Testis (tissue), 2 donors: ENCODE measurements at regions not wholly inside any gene's neighbourhood (a gene's known extent, or its start where the extent isn't known, plus 50 kb on each side); places are given as distances from the start of the nearest gene placed in this dataset.

ENCODE experiments used
- DNase-seq: peaks from one replicate; pipeline ENCODE4 v3.0.0-alpha.2; 2019
- H3K27ac ChIP-seq, 2 donors: fragments of 200-600 bp; sonication (generic); one replicate each; pipeline ENCODE4 v1.5.1; 2019
- H3K27me3 ChIP-seq: fragments of 200-600 bp; sonication (generic); one replicate; pipeline ENCODE4 v1.5.1; 2019
- H3K36me3 ChIP-seq: fragments of 200-600 bp; sonication (generic); one replicate; pipeline ENCODE4 v1.5.1; 2017; ENCODE audit warnings: low read depth; ENCODE audit errors: missing control alignments
- H3K4me1 ChIP-seq: fragments of 200-600 bp; sonication (generic); one replicate; pipeline ENCODE4 v1.5.1; 2019
- H3K4me3 ChIP-seq, 2 donors: fragments of 200-600 bp; sonication (generic); one replicate each; pipeline ENCODE4 v1.5.1; 2017 to 2019
- H3K9me3 ChIP-seq: fragments of 200-600 bp; sonication (generic); one replicate; pipeline ENCODE4 v1.5.1; 2017
- POLR2A ChIP-seq: fragments of 450-650 bp; IDR thresholded peaks from one replicate; pipeline ENCODE4 v1.6.1; 2017; ENCODE audit warnings: antibody characterized with exemption, mild to moderate bottlenecking, moderate library complexity
- WGBS, 2 donors: methylation state at CpG; one replicate each; pipeline ENCODE4 v1.1.5; 2018; 5-methylcytosine and 5-hydroxymethylcytosine counted together
- intact Hi-C: fragments of 100-400 bp; cut with DNase I; formaldehyde crosslinking; loops from one replicate; pipeline ENCODE4 v1.15.1; 2023; ENCODE audit warnings: low total_unique reads
- TF ChIP-seq, protein P1 (sequence below), 3 experiments: fragments of 450-650 bp in 2 of 3; fragments of 200-600 bp in 1 of 3; sonication (generic) in 1 of 3; IDR thresholded peaks; one replicate each; pipeline ENCODE4 v1.5.1; 2016 to 2019; ENCODE audit warnings: antibody characterized with exemption in 3 of 3, mild to moderate bottlenecking in 2 of 3, moderate library complexity in 1 of 3

DNA sequence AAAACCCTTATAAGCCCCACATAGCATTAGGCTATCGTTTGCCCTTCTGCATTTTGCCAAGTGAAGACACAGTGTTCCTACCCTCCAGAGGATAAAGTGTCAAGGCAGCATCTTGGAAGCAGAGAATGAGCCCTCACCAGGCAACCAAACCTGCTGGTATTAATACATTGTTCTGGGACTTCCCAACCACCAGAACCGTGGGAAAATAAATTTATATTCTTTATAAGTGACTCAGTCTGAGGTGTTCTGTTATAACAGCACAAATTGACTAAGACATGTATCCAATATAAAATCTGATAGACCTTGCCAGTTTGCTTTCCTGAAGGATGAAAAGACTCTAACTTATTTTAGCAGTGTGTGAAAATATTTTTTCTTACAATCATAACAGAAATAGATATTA lies 792.5 kb upstream of the LRRC4C start:
- Histone ChIP-seq H3K27me3 (no peaks in the 10 kb centered on the region), H3K9me3 (no peaks in the 10 kb centered on the region), H3K4me1 (no peaks in the 10 kb centered on the region), H3K36me3 (no peaks in the 10 kb centered on the region), H3K4me3 (no peak overlapping the region), H3K27ac (no peak overlapping the region)
- DNase-seq: no peak
- TF ChIP-seq, protein P1, sequence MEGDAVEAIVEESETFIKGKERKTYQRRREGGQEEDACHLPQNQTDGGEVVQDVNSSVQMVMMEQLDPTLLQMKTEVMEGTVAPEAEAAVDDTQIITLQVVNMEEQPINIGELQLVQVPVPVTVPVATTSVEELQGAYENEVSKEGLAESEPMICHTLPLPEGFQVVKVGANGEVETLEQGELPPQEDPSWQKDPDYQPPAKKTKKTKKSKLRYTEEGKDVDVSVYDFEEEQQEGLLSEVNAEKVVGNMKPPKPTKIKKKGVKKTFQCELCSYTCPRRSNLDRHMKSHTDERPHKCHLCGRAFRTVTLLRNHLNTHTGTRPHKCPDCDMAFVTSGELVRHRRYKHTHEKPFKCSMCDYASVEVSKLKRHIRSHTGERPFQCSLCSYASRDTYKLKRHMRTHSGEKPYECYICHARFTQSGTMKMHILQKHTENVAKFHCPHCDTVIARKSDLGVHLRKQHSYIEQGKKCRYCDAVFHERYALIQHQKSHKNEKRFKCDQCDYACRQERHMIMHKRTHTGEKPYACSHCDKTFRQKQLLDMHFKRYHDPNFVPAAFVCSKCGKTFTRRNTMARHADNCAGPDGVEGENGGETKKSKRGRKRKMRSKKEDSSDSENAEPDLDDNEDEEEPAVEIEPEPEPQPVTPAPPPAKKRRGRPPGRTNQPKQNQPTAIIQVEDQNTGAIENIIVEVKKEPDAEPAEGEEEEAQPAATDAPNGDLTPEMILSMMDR (IDR thresholded peaks at IDR 0.05): no peak
- no peak for TF ChIP-seq POLR2A
- 78 to 80% methylated on average over 2 of the region's 2 CpGs for WGBS, 2 donors
- intact Hi-C loops: no loop called here

DNA sequence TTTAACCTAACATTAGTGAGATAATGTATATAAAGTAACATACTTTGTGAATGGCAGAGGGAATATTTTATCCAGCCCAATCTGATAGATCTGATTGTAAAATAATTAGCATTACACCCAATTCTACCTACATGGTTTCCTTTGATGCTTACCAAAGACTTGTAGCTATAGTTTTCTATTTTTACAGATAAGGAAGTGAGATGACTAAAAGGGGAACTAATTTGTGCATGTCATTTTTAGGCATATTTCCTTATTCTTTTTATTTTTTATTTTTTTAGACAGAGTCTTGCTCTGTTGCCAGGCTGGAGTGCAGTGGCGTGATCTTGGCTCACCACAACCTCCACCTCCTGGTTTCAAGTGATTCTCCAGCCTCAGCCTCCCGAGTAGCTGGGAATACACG lies 793.7 kb upstream of the LRRC4C start:
- H3K9me3 ChIP-seq: no peaks in the 10 kb centered on the region
- WGBS, 2 donors: 79 to 93% methylated on average over 3 of the region's 3 CpGs
- no peak for DNase-seq
- no peaks in the 10 kb centered on the region for H3K36me3 ChIP-seq
- no peaks in the 10 kb centered on the region for H3K27me3 ChIP-seq
- H3K4me1 ChIP-seq: no peaks in the 10 kb centered on the region
- H3K27ac ChIP-seq: no peak overlapping the region
- H3K4me3 ChIP-seq: no peak overlapping the region
- intact Hi-C loops: no loop called here
- TF ChIP-seq, protein P1 (IDR thresholded peaks at IDR 0.05): no peak
- TF ChIP-seq POLR2A: no peak

DNA sequence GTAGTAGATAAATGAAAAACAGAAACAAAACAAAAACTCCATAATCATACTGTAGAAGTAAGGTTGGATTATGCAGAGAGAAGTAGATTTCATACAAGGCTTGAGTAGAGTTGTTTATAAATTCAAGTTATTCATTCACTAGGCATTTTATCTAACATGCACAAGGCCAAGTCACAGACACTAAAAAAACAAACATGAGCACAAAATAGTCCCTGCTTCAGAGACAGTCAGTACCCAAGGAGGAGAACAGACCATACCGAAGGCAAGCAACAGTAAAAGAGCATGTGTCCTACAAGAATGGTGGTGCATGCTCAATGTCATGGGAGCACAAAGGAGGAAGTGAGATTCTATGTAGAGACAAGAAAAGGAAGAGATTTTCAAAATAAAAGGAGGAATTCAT lies 796.5 kb upstream of the LRRC4C start:
- WGBS, 2 donors: 47 to 52% methylated on average over 1 of the region's 1 CpG
- H3K27ac ChIP-seq: no peak overlapping the region
- DNase-seq: no peak
- intact Hi-C loops: no loop called here
- H3K4me1 ChIP-seq: no peaks in the 10 kb centered on the region
- H3K9me3 ChIP-seq: no peaks in the 10 kb centered on the region
- no peak for TF ChIP-seq POLR2A
- TF ChIP-seq, protein P1 (IDR thresholded peaks at IDR 0.05): no peak
- H3K4me3 ChIP-seq: no peak overlapping the region
- H3K27me3 ChIP-seq: no peaks in the 10 kb centered on the region
- H3K36me3 ChIP-seq: no peaks in the 10 kb centered on the region

DNA sequence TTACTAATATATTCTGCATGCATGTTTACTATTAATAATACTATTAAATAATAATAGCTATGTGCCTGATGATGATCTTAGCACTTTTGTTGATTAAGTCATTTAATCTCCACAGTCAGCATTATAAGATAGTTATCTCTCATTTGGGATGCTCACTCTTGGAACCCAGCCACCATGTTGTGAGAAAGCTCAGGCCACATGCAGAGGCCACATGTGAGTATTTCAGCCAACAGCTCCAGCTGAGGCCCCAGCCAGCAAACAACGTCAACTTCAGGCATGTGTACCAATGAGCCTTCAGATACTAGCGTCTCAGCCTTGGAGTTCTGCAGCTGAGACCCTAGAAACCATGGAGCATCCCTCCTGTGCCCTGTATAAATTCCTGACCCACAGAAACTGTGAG lies 798.1 kb upstream of the LRRC4C start:
- TF ChIP-seq, protein P1 (IDR thresholded peaks at IDR 0.05): no peak
- TF ChIP-seq POLR2A: no peak
- no peak overlapping the region for H3K27ac ChIP-seq
- H3K4me3 ChIP-seq: no peak overlapping the region
- no peak for DNase-seq
- intact Hi-C loops: no loop called here
- WGBS, 2 donors: 31 to 38% methylated on average over 2 of the region's 2 CpGs
- no peaks in the 10 kb centered on the region for H3K27me3 ChIP-seq
- no peaks in the 10 kb centered on the region for H3K4me1 ChIP-seq
- H3K9me3 ChIP-seq: no peaks in the 10 kb centered on the region
- H3K36me3 ChIP-seq: no peaks in the 10 kb centered on the region

DNA sequence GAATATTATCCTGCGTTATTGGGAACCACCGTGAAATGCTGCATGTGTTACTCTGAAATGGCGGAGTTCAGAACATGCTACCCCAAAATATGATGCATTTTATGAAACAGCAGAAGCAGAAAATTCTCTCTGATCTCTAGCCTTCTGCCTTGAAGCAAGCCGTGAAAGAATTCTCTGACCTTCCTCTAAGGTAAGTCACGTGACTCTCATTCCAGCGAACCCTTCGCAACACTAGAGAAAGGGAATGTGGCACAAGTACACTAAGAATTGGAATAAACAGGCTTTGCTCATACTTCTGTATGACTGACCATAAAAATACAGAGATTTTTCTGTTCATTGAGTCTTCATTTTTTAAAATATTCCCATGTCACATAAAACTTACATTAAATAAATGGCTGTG lies 805.6 kb upstream of the LRRC4C start:
- 61 to 66% methylated on average over 7 of the region's 7 CpGs for WGBS, 2 donors
- H3K27me3 ChIP-seq: no peaks in the 10 kb centered on the region
- H3K4me3 ChIP-seq: no peak overlapping the region
- no peaks in the 10 kb centered on the region for H3K9me3 ChIP-seq
- H3K4me1 ChIP-seq: no peaks in the 10 kb centered on the region
- no peak for TF ChIP-seq POLR2A
- TF ChIP-seq, protein P1 (IDR thresholded peaks at IDR 0.05): no peak
- no peaks in the 10 kb centered on the region for H3K36me3 ChIP-seq
- no peak for DNase-seq
- intact Hi-C loops: no loop called here
- no peak overlapping the region for H3K27ac ChIP-seq
